HL-60 (cell line): ENCODE measurements at regions not wholly inside any gene's neighbourhood (a gene's known extent, or its start where the extent isn't known, plus 50 kb on each side); places are given as distances from the start of the nearest gene placed in this dataset.

Experiments used
- DNase-seq, 2 experiments: peaks; one replicate each; pipeline ENCODE4 v3.0.0-alpha.2; 2010 to 2020; ENCODE audit warnings: low read depth in 1 of 2, low spot score in 1 of 2
- H3K27ac ChIP-seq: fragments of 250-450 bp; sonication (Bioruptor Pico); replicated peaks from 2 replicates; pipeline ENCODE4 v1.5.1; 2020; ENCODE audit warnings: mild to moderate bottlenecking, moderate library complexity
- H3K27me3 ChIP-seq: fragments of 250-450 bp; sonication (Bioruptor Pico); 2 replicates; pipeline ENCODE4 v1.5.1; 2021; ENCODE audit warnings: mild to moderate bottlenecking, moderate library complexity; ENCODE audit not compliant: insufficient read depth, poor library complexity, severe bottlenecking
- H3K4me3 ChIP-seq: replicated peaks from 2 replicates; pipeline ENCODE4 v1.5.1; 2011; ENCODE audit warnings: mild to moderate bottlenecking, control low read depth, low read length; ENCODE audit not compliant: insufficient read depth
- GABPA ChIP-seq: IDR thresholded peaks from 2 replicates; pipeline ENCODE4 v1.6.1; 2012; ENCODE audit warnings: low read depth
- POLR2AphosphoS5 ChIP-seq: IDR thresholded peaks from 2 replicates; pipeline ENCODE4 v1.6.1; 2012; ENCODE audit warnings: low read depth
- SPI1 ChIP-seq: IDR thresholded peaks from 2 replicates; pipeline ENCODE4 v1.6.1; 2012; ENCODE audit warnings: low read depth, mild to moderate bottlenecking, borderline replicate concordance
- TF ChIP-seq, protein P1 (sequence below): IDR thresholded peaks from one replicate; pipeline ENCODE4 v1.5.1; 2011; ENCODE audit warnings: low read length, control low read depth, inconsistent platforms; ENCODE audit not compliant: insufficient read depth
- TF ChIP-seq, protein P2 (sequence below): IDR thresholded peaks from 2 replicates; pipeline ENCODE4 v1.6.1; 2012; ENCODE audit warnings: low read depth; ENCODE audit not compliant: insufficient replicate concordance

DNA sequence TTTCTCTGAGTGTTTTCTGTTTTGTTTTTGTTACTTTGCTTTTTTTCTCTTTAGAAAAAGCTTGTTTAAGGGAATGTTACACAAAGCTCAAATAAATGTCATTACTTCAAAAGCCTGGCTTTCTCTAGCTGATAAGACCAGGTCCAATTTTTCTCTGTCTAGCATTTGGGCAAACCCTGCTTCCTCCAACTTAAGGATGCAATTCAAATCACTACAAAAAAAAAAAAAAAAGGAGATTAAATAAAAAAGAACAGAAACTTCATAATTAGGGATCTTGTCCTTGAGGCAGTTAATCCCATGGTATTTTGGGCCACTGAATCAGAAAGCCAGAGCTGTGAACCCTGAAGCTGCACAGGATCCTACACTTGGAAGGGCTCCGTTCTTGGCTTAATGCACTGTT, 480.8 kb upstream of the KIRREL3 start:
- H3K27me3 ChIP-seq: no peaks in the 10 kb centered on the region
- no peak for DNase-seq
- no peak overlapping the region for H3K27ac ChIP-seq
- TF ChIP-seq, protein P1, sequence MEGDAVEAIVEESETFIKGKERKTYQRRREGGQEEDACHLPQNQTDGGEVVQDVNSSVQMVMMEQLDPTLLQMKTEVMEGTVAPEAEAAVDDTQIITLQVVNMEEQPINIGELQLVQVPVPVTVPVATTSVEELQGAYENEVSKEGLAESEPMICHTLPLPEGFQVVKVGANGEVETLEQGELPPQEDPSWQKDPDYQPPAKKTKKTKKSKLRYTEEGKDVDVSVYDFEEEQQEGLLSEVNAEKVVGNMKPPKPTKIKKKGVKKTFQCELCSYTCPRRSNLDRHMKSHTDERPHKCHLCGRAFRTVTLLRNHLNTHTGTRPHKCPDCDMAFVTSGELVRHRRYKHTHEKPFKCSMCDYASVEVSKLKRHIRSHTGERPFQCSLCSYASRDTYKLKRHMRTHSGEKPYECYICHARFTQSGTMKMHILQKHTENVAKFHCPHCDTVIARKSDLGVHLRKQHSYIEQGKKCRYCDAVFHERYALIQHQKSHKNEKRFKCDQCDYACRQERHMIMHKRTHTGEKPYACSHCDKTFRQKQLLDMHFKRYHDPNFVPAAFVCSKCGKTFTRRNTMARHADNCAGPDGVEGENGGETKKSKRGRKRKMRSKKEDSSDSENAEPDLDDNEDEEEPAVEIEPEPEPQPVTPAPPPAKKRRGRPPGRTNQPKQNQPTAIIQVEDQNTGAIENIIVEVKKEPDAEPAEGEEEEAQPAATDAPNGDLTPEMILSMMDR: no peak
- TF ChIP-seq, protein P2, sequence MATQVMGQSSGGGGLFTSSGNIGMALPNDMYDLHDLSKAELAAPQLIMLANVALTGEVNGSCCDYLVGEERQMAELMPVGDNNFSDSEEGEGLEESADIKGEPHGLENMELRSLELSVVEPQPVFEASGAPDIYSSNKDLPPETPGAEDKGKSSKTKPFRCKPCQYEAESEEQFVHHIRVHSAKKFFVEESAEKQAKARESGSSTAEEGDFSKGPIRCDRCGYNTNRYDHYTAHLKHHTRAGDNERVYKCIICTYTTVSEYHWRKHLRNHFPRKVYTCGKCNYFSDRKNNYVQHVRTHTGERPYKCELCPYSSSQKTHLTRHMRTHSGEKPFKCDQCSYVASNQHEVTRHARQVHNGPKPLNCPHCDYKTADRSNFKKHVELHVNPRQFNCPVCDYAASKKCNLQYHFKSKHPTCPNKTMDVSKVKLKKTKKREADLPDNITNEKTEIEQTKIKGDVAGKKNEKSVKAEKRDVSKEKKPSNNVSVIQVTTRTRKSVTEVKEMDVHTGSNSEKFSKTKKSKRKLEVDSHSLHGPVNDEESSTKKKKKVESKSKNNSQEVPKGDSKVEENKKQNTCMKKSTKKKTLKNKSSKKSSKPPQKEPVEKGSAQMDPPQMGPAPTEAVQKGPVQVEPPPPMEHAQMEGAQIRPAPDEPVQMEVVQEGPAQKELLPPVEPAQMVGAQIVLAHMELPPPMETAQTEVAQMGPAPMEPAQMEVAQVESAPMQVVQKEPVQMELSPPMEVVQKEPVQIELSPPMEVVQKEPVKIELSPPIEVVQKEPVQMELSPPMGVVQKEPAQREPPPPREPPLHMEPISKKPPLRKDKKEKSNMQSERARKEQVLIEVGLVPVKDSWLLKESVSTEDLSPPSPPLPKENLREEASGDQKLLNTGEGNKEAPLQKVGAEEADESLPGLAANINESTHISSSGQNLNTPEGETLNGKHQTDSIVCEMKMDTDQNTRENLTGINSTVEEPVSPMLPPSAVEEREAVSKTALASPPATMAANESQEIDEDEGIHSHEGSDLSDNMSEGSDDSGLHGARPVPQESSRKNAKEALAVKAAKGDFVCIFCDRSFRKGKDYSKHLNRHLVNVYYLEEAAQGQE: no peak
- no peak for TF ChIP-seq GABPA
- no peak for TF ChIP-seq POLR2AphosphoS5
- no peak for TF ChIP-seq SPI1
- no peak overlapping the region for H3K4me3 ChIP-seq

DNA sequence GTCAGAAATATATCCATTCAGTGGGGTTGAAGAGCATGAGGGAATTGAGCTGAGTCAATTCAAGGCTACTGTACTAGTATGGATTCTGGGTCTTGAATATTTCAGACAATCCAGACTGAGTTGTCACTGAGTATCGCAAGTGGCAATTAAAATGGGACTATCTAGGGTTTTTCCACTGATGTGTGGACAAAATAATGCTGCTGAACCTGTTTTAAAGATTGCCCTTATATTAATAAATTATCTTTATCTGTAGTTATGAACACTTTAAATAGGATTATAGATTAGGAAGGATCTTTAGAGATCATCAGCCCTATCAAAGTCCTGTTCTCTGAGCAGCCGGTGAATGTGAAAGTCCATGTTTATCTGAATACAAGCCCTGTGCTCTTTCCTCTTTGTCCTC, 478.3 kb upstream of the KIRREL3 start:
- Histone ChIP-seq H3K27me3 (no peaks in the 10 kb centered on the region), H3K4me3 (no peak overlapping the region), H3K27ac (no peak overlapping the region)
- no peak for DNase-seq
- no peak for TF ChIP-seq SPI1
- TF ChIP-seq, protein P1: no peak
- no peak for TF ChIP-seq GABPA

DNA sequence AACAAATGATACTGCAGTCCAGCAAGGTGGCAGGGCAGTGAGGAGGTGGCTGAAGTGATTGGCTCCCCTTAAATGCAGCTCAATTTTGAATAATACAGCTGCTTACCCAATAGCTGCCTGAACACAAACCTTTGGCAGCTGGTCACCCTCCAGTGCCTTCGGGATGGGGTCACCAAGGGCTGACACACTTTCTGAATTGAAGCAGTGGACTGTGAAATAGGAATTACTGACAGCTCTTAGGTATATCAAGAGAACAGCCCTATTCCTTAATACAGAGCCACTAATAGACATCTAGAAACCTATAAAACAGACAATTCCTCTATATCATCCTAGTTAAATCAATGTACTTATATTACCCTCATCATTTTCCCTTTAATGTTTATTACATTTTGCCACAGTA, 474.2 kb upstream of the KIRREL3 start:
- no peak for DNase-seq
- Histone ChIP-seq H3K27ac (no peak overlapping the region), H3K4me3 (no peak overlapping the region), H3K27me3 (no peaks in the 10 kb centered on the region)
- TF ChIP-seq, protein P2: no peak
- TF ChIP-seq, protein P1: no peak
- TF ChIP-seq GABPA (no peak), SPI1 (no peak)

DNA sequence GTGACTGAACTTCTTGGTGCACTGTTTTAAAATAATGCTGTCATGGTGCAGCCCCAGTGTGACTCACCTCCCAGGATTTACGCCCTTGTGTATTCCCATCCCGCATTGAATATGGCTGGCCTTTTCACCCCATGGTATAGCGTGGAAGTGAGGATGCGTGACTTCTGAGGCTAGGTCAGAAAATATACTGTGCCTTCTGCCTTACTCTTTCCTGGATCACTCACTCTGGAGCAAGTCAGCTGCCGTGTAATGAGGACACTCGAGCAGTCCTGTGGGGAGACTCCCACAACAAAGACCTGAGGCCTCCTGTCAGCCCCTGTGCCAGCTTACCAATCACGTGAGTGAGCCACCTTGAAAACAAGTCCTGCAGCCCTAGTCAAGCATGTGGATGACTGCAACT, 471.9 kb upstream of the KIRREL3 start:
- TF ChIP-seq POLR2AphosphoS5 (no peak), GABPA (no peak)
- no peak for DNase-seq
- Histone ChIP-seq H3K27ac (no peak overlapping the region), H3K4me3 (no peak overlapping the region), H3K27me3 (no peaks in the 10 kb centered on the region)
